Germinal center (tissue), 1 donor: ENCODE measurements at regions not wholly inside any gene's neighbourhood (a gene's known extent, or its start where the extent isn't known, plus 50 kb on each side); places are given as distances from the start of the nearest gene placed in this dataset.
A peak's percentile ranks its signal among the peaks of the same experiment; 100 is the strongest.

Experiments used
- DNase-seq: peaks from one replicate; pipeline ENCODE4 v3.0.0; 2012; ENCODE audit warnings: mixed read lengths, low spot score

- peak; percentile 8 for DNase-seq
These were observed 802.6 kb upstream of the ALCAM start for GRCh38 chr3:104564045-104564643.

DNA sequence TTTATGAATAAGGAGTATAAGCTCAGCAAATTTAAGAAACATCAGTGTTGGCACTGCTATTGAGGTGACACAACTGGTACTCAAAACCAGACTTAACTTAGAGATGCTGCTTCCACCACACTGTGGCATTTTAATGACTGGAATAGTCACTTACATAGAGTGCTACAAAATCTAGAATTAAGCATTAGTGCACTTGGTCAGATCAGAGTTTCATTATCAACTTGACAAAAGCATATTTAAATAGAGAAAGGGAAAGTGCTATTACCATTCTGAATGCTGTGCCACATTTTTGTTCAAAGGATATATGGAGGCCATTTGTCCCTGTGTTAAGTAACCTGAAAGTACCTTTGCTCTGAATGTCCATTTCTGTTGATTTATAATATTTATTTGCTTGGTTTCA, 800.7 kb upstream of the ALCAM start:
- DNase-seq: no peak

DNA sequence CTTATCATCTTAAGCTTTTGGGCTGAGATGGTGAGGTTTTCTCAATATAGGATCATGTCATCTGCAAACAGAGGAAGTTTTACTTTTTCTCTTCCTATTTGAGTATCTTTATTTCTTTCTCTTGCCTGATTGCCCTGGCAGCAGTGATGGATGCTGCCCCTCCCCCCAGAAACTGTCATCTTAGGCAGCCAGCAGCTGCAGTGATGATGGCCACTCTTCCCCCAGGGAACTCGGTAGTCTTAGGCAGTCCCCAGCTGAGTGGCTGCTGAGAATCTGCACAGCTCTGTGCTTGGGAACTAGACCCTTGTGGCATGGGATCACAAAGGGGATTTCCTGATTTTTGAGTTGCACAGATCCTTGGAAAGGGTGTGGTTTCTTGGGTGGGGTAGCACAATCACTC, 791.1 kb upstream of the ALCAM start:
- no peak for DNase-seq

- DNase-seq: no peak
These were observed 788.2 kb upstream of the ALCAM start for GRCh38 chr3:104578558-104578957.

GRCh38 chr3:104582092-104582491, 784.6 kb upstream of the ALCAM start:
- DNase-seq: no peak

- no peak for DNase-seq
These were observed 782.0 kb upstream of the ALCAM start for GRCh38 chr3:104584682-104585081.

- no peak for DNase-seq
These were observed 780.4 kb upstream of the ALCAM start for GRCh38 chr3:104586344-104586743.

GRCh38 chr3:104588442-104588841, 778.3 kb upstream of the ALCAM start:
- DNase-seq: no peak

GRCh38 chr3:104591776-104592175, 774.9 kb upstream of the ALCAM start:
- no peak for DNase-seq

DNA sequence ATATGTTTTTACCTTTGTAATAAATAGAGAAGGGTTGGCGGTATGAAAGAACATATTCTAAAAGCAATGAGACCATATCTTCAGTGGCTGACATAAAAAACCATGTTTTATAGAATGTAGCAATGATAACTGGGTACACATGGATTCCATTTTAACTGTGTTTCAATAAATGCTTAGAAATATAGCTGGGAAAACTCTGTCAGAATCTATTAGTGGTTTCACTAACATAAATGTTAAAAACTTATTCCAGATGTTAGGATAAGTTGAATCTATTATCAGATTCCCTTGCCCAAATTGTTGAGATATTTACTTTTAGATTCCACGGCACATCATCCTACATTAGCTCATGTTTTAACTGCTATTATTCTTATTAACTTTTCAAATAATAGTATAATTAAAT, 772.2 kb upstream of the ALCAM start:
- DNase-seq: no peak

DNA sequence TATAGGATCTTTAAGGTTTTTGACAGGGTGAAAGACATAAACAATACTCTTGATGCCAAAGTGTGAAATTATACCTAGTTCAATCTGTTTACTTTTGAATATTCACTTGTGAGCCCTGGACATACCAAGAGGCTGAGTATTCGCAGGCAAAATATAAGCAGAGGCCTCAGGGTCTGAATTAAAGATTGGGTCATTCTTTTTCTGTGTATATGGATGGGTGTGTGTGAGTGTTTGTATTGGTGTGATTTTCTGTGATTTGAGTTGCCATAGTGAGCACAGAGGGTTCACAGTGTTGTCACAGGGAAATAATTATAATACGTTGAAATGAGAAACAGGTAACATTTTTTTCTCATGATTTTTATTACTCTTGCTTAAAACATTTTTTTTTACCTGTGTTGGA, 770.7 kb upstream of the ALCAM start:
- no peak for DNase-seq

DNA sequence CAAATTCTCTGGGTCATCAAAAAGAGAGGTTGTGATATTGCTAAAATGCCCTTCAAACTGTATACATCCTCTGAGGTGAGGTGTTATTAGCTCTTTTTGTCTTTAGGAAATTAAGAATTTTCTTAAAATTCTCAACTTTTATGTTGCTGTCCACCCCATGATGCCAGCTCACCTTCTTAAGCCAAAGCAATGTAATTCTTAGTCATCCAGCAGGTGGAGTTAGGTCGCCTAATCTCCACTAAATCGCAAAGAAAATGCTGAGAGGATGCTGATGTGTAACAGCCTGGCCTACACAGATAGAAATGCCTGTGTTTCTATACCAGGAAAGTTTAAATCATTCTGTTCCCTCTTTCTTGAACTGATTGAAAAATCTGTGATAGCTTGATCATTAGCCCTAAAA, 770.2 kb upstream of the ALCAM start:
- peak; percentile 12 for DNase-seq

DNA sequence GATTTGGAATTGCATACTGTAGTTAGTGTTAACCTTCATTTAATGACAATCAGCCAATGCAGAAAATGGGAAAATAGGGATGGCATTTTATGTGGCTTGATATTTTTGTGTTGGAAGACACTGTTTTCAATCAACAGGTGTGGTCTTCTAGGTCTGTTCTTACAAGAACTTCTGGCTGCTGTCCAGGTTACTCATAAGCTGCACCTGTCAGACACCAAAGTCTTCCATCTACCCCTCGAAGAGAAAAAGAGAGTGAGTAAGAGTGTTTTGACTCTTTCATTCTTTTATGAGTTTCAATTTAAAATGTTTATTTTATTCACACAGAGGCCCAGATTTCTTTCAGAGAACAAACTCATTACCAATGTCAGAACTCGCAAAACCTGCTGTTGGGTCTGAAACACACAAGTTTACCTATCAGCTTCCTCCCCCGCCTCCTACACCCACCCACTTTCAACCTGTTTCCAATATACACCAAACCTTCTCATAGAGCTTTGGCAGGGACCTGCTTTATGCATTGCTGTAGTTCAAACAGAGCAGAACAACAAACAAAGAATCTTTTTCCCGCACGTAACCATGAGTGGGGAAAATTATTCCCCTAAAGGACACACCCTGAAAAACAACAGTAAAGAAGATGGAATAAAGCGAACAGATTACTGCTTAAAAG, 767.7 kb upstream of the ALCAM start:
- DNase-seq: no peak

DNA sequence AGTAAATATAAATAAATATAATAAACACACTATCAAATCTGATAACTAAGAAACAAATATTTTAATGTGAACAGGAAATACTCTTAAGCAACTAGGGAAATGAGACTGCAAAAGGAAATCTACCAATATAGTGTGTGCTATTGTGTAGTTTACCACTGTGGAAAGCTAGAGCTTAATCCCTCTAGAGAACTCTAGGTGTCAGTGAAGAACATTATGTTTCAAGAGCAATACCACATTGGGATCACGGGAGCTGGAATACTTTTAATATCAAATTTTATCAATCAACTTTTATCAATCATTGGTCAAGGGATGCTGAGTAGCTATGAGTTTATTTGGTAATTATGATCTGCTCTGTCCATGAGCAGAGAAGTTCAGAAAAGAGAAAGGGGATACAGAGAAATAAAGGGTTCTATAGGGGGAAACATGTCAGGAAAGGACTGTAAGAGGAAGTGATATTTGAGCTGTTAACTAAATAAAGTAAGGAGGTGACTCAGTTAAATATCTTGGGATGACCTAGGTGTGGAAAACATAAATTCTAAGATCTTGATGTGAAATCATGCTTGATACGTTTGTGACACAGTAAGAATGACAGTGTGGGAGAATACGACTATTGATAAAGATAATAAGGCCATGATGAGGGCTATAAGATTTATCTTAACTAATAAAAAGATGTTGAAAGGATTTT, 762.2 kb upstream of the ALCAM start:
- DNase-seq: no peak

DNA sequence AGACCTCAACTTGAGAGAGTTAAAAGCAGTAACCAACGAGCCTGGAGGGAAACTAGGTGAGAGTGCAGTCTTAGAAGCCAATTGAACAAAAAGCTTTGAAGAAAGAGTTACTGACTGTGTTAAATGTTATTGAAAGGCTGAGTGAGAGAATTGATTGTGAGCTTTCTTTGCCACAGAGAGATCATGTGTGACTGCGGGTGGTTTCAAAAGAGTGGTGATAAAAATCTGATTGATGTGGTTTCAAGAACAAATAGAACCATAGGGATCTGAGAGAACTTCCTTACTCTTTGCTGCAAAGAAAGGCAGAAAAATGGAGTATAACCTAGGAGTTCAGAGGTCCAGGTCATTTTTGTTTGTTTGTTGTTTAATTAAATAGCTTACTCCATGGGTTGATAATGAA, 759.9 kb upstream of the ALCAM start:
- DNase-seq: no peak

DNA sequence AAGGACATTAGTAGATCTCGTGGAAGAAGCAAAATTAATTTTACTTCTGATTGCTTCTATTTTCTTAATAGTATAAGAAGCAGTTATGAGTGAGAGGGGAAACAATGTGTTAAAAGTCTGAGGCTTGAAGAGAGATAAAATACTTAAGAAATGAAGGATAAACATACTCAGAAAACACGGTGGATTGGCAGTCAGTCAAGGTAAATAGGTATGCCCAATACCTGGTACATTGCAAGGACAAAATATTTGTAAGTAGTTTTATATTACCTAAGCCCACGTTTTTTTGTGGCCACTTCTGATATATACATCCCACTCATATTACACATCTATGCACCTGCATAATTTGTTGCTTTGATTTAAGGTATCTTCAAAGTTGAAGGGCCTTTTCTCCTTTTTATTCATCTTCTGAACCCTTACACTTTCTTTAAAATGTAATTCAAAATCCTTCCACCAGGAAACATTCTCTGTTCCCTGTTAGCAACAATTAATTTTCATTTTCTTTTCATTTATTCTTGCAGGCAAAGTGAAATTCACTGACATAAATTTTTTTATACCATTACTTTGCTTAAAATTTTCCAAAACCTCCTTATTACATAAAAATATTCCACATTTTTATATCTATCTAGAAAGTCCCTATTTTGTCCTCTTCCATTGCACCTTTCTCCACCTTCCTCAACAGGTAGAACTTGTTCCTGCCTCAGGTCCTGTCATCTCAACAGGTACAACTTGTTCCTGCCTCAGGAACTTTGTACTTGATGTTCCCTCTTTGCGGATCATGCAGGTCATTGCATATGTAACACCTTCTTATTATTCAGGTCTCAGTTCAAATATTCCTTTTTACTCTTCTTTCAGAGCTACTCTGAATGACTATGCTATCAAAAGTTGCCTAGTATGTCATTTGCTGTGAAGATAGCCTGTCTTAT, 755.7 kb upstream of the ALCAM start:
- DNase-seq: no peak

DNA sequence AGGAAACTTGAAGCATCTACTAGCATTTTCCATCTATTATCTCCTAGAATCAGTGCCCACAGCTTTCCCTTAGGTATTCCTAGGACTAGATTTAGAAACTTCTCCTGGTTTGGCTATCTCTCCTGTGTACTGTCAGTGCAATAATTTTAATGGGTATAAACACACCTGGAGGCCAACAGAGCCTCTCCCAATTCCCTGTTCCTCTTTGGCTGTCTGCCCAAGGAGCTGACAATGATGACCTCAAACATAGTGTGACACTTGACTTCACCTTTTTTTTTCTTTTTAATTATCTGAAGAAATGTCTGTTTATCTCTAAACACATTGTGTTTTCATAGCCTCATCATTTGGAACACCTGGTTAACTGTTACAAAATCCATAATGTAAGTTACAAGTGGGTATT, 754.5 kb upstream of the ALCAM start:
- DNase-seq: no peak

DNA sequence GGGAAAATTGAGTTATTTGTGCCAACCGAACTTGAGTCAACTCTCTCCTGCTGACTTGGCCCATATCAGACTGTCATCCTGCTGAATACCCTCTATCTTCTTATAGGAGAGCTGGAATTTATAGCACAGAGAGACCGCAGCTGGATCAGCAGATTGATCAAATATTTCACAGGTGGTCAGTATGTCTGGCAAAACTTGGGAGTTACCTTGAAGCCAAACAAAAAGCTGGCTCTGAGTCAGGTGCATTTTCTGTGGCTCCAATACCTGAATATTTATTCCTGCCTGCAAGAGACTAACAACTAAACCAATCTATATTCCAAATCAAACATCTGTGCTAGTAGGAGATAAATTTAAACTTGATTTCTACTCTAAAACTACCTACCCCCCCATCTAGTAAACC, 752.1 kb upstream of the ALCAM start:
- no peak for DNase-seq

GRCh38 chr3:104628185-104628789, 738.4 kb upstream of the ALCAM start:
- DNase-seq: peak; percentile 33

GRCh38 chr3:104629038-104629437, 737.7 kb upstream of the ALCAM start:
- no peak for DNase-seq

DNA sequence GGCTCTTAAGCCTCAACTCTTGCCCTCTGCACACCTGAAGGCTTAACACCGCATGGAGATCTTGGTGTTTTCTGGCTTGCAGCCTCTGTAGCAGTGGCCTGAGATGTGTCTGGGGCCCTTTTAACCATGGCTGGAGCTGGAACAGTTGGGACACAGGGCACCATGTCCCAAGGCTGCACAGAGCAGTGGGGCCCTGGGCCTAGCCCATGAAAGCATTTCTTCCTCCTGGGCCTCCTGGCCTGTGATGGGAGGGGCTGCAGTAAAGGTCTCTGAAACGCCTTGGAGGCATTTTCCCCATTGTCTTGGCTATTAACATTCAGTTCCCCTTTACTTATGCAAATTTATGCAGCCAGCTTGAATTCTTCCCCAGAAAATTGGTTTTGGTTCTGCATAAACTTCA, 735.5 kb upstream of the ALCAM start:
- DNase-seq: no peak

DNA sequence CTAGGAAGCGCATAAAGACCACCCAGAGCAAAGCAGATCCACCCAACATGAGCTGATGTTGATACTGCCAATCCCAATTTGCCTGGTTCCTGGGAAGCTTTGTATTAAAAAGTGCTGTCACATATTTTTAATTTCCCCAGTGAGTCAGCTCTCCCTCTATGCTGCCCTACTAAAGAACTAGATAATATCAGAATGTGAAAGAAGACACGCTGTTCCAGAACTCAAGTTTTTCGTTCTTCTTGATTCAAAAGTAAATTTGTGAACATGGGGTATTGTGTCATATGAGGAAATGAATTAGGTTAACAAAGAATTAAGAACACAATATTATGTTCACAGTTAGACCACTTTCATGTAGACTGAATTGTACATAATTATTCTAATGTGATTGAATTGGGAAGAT, 734.2 kb upstream of the ALCAM start:
- no peak for DNase-seq
